GM12891 (cell line): ENCODE measurements at regions not wholly inside any gene's neighbourhood (a gene's known extent, or its start where the extent isn't known, plus 50 kb on each side); places are given as distances from the start of the nearest gene placed in this dataset.

Experiments used
- PAX5 ChIP-seq: IDR thresholded peaks from 2 replicates; pipeline ENCODE4 v1.6.1; 2011; ENCODE audit warnings: low read length, moderate library complexity, mild to moderate bottlenecking; ENCODE audit not compliant: insufficient read depth, severe bottlenecking
- POLR2A ChIP-seq: IDR thresholded peaks from 2 replicates; pipeline ENCODE4 v1.6.1; 2011; ENCODE audit warnings: low read depth, low read length, control low read depth
- POLR2AphosphoS5 ChIP-seq: IDR thresholded peaks from 2 replicates; pipeline ENCODE4 v1.6.1; 2011; ENCODE audit warnings: low read depth, low read length, control low read depth
- POU2F2 ChIP-seq: IDR thresholded peaks from 2 replicates; pipeline ENCODE4 v1.6.1; 2011; ENCODE audit warnings: low read depth, mild to moderate bottlenecking, control low read depth, low read length, moderate library complexity
- TAF1 ChIP-seq: IDR thresholded peaks from 2 replicates; pipeline ENCODE4 v1.6.1; 2011; ENCODE audit warnings: low read depth, low read length, control low read depth

- TF ChIP-seq POLR2A (no peak), POU2F2 (no peak), TAF1 (no peak), POLR2AphosphoS5 (no peak), PAX5 (no peak)
Observed at GRCh38 chr17:64784353-64785010, 122.4 kb upstream of the SMURF2 start.
